ENCODE measurements at regions not wholly inside any gene's neighbourhood (a gene's known extent, or its start where the extent isn't known, plus 50 kb on each side); places are given as distances from the start of the nearest gene placed in this dataset.

DNA sequence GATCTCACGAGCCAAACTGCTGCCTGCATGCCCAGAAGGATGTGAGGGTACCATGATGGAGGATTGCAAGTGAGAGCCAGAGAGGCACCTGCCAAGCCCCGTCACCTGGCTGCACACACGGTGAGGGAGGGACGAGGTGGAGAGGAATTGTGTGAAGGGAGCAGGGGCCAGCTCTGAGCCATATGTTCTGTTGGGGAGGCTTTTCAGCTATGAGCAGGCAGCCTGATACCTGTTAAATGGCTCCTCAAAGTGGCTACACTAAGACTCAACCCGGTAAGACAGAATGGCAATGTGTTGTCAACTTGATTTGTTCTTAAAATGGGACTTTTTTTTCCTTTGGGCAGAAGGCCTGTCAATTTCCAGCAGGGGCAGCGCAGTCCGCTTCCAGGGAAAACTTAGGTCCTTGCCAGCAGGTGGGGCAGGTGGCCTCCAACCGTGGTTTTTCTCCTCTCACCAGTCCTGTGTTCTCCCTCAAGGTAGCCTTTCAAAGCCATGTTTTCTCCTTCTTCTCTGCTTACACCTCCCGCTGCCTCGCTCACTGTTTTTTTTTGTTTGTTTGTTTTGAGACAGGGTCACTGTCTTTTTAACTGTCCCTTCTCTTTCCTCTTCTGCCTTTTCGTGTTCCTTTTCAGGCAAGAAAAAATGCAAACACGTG, 57.7 kb upstream of the ZNRF2 start:
- TF ChIP-seq, protein P1, sequence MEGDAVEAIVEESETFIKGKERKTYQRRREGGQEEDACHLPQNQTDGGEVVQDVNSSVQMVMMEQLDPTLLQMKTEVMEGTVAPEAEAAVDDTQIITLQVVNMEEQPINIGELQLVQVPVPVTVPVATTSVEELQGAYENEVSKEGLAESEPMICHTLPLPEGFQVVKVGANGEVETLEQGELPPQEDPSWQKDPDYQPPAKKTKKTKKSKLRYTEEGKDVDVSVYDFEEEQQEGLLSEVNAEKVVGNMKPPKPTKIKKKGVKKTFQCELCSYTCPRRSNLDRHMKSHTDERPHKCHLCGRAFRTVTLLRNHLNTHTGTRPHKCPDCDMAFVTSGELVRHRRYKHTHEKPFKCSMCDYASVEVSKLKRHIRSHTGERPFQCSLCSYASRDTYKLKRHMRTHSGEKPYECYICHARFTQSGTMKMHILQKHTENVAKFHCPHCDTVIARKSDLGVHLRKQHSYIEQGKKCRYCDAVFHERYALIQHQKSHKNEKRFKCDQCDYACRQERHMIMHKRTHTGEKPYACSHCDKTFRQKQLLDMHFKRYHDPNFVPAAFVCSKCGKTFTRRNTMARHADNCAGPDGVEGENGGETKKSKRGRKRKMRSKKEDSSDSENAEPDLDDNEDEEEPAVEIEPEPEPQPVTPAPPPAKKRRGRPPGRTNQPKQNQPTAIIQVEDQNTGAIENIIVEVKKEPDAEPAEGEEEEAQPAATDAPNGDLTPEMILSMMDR (conservative IDR thresholded peaks at IDR 0.05; ENCODE audit: low read depth, low read length) = peak; percentile 89
- TF ChIP-seq EZH2 (IDR thresholded peaks at IDR 0.05; ENCODE audit: low read length, unreplicated experiment) (no peak), EZH2phosphoT487 (IDR thresholded peaks at IDR 0.05; ENCODE audit: borderline replicate concordance, low read length) (no peak)

Measured in PC-3 (cell line).